IMR-90 (cell line): ENCODE measurements at regions not wholly inside any gene's neighbourhood (a gene's known extent, or its start where the extent isn't known, plus 50 kb on each side); places are given as distances from the start of the nearest gene placed in this dataset.

Experiments
- ATAC-seq: fragments of 200-7000 bp; cut with Tn5 transposase; 2 replicates; pipeline ENCODE4 v1.9.1; 2020; ENCODE audit warnings: low read depth, mild to moderate bottlenecking, moderate library complexity
- BruUV-seq: library from RNA; stranded (reverse); fragments of 400-500 nt; replicated peaks from 2 replicates; lab custom pipeline; 2021; lab: Mats Ljungman, UMichigan
- CTCF ChIA-PET: fragments of 300-600 bp; formaldehyde crosslinking; extraction: SDS; loops from one replicate; lab custom pipeline; 2021; ENCODE audit warnings: antibody characterized with exemption; lab: Yijun Ruan, JAX
- POLR2A ChIA-PET: fragments of 300-600 bp; sonication (Branson Sonifier 250); formaldehyde crosslinking; loops from one replicate; lab custom pipeline; 2022; ENCODE audit warnings: antibody characterized with exemption; ENCODE audit not compliant: unreplicated experiment; lab: Charles Lee
- DNase-seq: peaks from one replicate; pipeline ENCODE4 v3.0.0; 2013
- H2AFZ ChIP-seq: replicated peaks from 2 replicates; pipeline ENCODE3; 2013; ENCODE audit warnings: low read length, mild to moderate bottlenecking; ENCODE audit not compliant: poor library complexity
- H2AK5ac ChIP-seq: 2 replicates; pipeline ENCODE4 v1.6.1; 2013; ENCODE audit warnings: low read depth, low read length, inconsistent platforms
- H2AK9ac ChIP-seq: replicated peaks from 2 replicates; pipeline ENCODE3; 2013; ENCODE audit warnings: mild to moderate bottlenecking, low read depth, low read length, moderate library complexity; ENCODE audit not compliant: poor library complexity
- H2BK120ac ChIP-seq: 2 replicates; pipeline ENCODE4 v1.6.1; 2013; ENCODE audit warnings: low read depth, low read length, inconsistent platforms
- H2BK15ac ChIP-seq: 3 replicates; pipeline ENCODE4 v1.6.1; 2013; ENCODE audit warnings: low read depth, low read length, inconsistent platforms
- H2BK20ac ChIP-seq: 2 replicates; pipeline ENCODE4 v1.6.1; 2013; ENCODE audit warnings: low read depth, mild to moderate bottlenecking, inconsistent platforms, low read length, moderate library complexity
- H2BK5ac ChIP-seq: 2 replicates; pipeline ENCODE4 v1.6.1; 2013; ENCODE audit warnings: mild to moderate bottlenecking, low read depth, low read length, inconsistent platforms; ENCODE audit not compliant: poor library complexity, severe bottlenecking
- H3K14ac ChIP-seq: replicated peaks from 2 replicates; pipeline ENCODE4 v1.6.1; 2013; ENCODE audit warnings: low read depth, low read length, inconsistent platforms
- H3K18ac ChIP-seq: 2 replicates; pipeline ENCODE4 v1.6.1; 2013; ENCODE audit warnings: low read depth, low read length, control low read depth
- H3K23ac ChIP-seq: 2 replicates; pipeline ENCODE4 v1.6.1; 2013; ENCODE audit warnings: low read depth, low read length, inconsistent platforms
- H3K27ac ChIP-seq: 2 replicates; pipeline ENCODE4 v1.5.1; 2013; ENCODE audit warnings: mild to moderate bottlenecking, control low read depth, low read length; ENCODE audit not compliant: insufficient read depth
- H3K27me3 ChIP-seq: 2 replicates; pipeline ENCODE4 v1.6.1; 2013; ENCODE audit warnings: low read length; ENCODE audit not compliant: control insufficient read depth, insufficient read depth
- H3K36me3 ChIP-seq: 2 replicates; pipeline ENCODE4 v1.6.1; 2013; ENCODE audit warnings: low read length, mixed read lengths; ENCODE audit not compliant: control insufficient read depth, insufficient read depth
- H3K4ac ChIP-seq: 2 replicates; pipeline ENCODE4 v1.6.1; 2013; ENCODE audit warnings: low read depth, low read length, inconsistent platforms
- H3K4me1 ChIP-seq: 2 replicates; pipeline ENCODE4 v1.6.1; 2013; ENCODE audit warnings: low read length, mixed read lengths; ENCODE audit not compliant: control insufficient read depth, insufficient read depth
- H3K4me2 ChIP-seq: 2 replicates; pipeline ENCODE4 v1.6.1; 2013; ENCODE audit warnings: low read depth, mild to moderate bottlenecking, control low read depth, low read length, moderate library complexity
- H3K4me3 ChIP-seq: 2 replicates; pipeline ENCODE4 v1.5.1; 2013; ENCODE audit warnings: low read depth, mild to moderate bottlenecking, control low read depth, low read length, moderate library complexity; ENCODE audit not compliant: insufficient read depth
- H3K56ac ChIP-seq: 2 replicates; pipeline ENCODE4 v1.6.1; 2013; ENCODE audit warnings: low read length, inconsistent platforms; ENCODE audit not compliant: insufficient read depth; ENCODE audit errors: extremely low read depth
- H3K79me1 ChIP-seq, 2 experiments: 2 replicates each; pipeline ENCODE4 v1.6.1; 2013; ENCODE audit warnings: low read length in 2 of 2, inconsistent platforms in 1 of 2, low read depth in 1 of 2
- H3K9ac ChIP-seq: 2 replicates; pipeline ENCODE4 v1.6.1; 2013; ENCODE audit warnings: low read depth, low read length, control low read depth
- H3K9me1 ChIP-seq: 2 replicates; pipeline ENCODE4 v1.6.1; 2013; ENCODE audit warnings: low read length, inconsistent platforms; ENCODE audit not compliant: insufficient read depth
- H3K9me3 ChIP-seq: 2 replicates; pipeline ENCODE4 v1.6.1; 2013; ENCODE audit warnings: low read length; ENCODE audit not compliant: control insufficient read depth, insufficient read depth
- H4K20me1 ChIP-seq: 2 replicates; pipeline ENCODE4 v1.6.1; 2013; ENCODE audit warnings: low read length, inconsistent platforms; ENCODE audit not compliant: insufficient read depth
- H4K5ac ChIP-seq: 2 replicates; pipeline ENCODE4 v1.6.1; 2013; ENCODE audit warnings: mild to moderate bottlenecking, low read depth, low read length, control low read depth
- H4K8ac ChIP-seq, 2 experiments: 2 replicates each; pipeline ENCODE4 v1.6.1; 2013; ENCODE audit warnings: low read depth in 2 of 2, low read length in 2 of 2, control low read depth in 1 of 2, inconsistent platforms in 1 of 2
- H4K91ac ChIP-seq: 2 replicates; pipeline ENCODE4 v1.6.1; 2013; ENCODE audit warnings: low read depth, low read length, inconsistent platforms; ENCODE audit not compliant: insufficient read depth
- BHLHE40 ChIP-seq: fragments of 150-350 bp; IDR thresholded peaks from 2 replicates; pipeline ENCODE4 v1.6.1; 2016; ENCODE audit warnings: mild to moderate bottlenecking, low read depth, low read length
- CEBPB ChIP-seq: IDR thresholded peaks from 2 replicates; pipeline ENCODE4 v1.6.1; 2012; ENCODE audit warnings: low read depth, low read length, improper control_type of control experiment
- CHD1 ChIP-seq: IDR thresholded peaks from 2 replicates; pipeline ENCODE4 v1.6.1; 2012; ENCODE audit warnings: low read depth, low read length, improper control_type of control experiment
- ELK1 ChIP-seq: fragments of 150-350 bp; IDR thresholded peaks from 2 replicates; pipeline ENCODE4 v1.6.1; 2016; ENCODE audit warnings: low read depth, mild to moderate bottlenecking, low read length, moderate library complexity, borderline replicate concordance
- NFE2L2 ChIP-seq: fragments of 150-350 bp; IDR thresholded peaks from 2 replicates; pipeline ENCODE4 v1.6.1; 2016; ENCODE audit warnings: low read depth, mild to moderate bottlenecking, low read length
- POLR2A ChIP-seq: IDR thresholded peaks from 2 replicates; pipeline ENCODE4 v1.6.1; 2012; ENCODE audit warnings: mild to moderate bottlenecking, low read depth, low read length
- RAD21 ChIP-seq: IDR thresholded peaks from 2 replicates; pipeline ENCODE4 v1.6.1; 2012; ENCODE audit warnings: low read length, improper control_type of control experiment
- RCOR1 ChIP-seq: IDR thresholded peaks from 2 replicates; pipeline ENCODE4 v1.6.1; 2012; ENCODE audit warnings: mild to moderate bottlenecking, low read length, improper control_type of control experiment; ENCODE audit not compliant: insufficient replicate concordance
- RFX5 ChIP-seq: IDR thresholded peaks from 2 replicates; pipeline ENCODE4 v1.8.0; 2012; ENCODE audit warnings: low read depth, mild to moderate bottlenecking, low read length, moderate library complexity
- SMC3 ChIP-seq: fragments of 150-350 bp; IDR thresholded peaks from 2 replicates; pipeline ENCODE4 v1.6.1; 2016; ENCODE audit warnings: low read depth, mild to moderate bottlenecking, antibody characterized with exemption, low read length, moderate library complexity
- USF2 ChIP-seq: fragments of 150-350 bp; IDR thresholded peaks from 2 replicates; pipeline ENCODE4 v1.6.1; 2017; ENCODE audit warnings: mild to moderate bottlenecking, antibody characterized with exemption, low read length, low read depth
- WGBS, 2 experiments: methylation state at CpG; one replicate each; pipeline versions ENCODE4 v1.1.5 to v1.1.7; 2013; ENCODE audit warnings: missing lambda C conversion rate in 2 of 2; ENCODE audit not compliant: insufficient read length in 1 of 2; ENCODE audit errors: extremely low coverage in 2 of 2; 5-methylcytosine and 5-hydroxymethylcytosine counted together
- dilution Hi-C: fragments of 300-500 bp; cut with HindIII; formaldehyde crosslinking; loops from one replicate; pipeline ENCODE4 v1.14.3; 2018; ENCODE audit warnings: low sequenced_read_pairs; ENCODE audit not compliant: unreplicated experiment
- in situ Hi-C: fragments of 300-500 bp; cut with MboI; formaldehyde crosslinking; loops from 3 replicates; pipeline ENCODE4 v1.14.3; 2019; ENCODE audit warnings: low sequenced_read_pairs, inconsistent platforms, mixed read lengths
- intact Hi-C: fragments of 100-400 bp; cut with micrococcal nuclease; formaldehyde crosslinking; loops from 2 replicates; pipeline ENCODE4 v1.10.0; 2022

DNA sequence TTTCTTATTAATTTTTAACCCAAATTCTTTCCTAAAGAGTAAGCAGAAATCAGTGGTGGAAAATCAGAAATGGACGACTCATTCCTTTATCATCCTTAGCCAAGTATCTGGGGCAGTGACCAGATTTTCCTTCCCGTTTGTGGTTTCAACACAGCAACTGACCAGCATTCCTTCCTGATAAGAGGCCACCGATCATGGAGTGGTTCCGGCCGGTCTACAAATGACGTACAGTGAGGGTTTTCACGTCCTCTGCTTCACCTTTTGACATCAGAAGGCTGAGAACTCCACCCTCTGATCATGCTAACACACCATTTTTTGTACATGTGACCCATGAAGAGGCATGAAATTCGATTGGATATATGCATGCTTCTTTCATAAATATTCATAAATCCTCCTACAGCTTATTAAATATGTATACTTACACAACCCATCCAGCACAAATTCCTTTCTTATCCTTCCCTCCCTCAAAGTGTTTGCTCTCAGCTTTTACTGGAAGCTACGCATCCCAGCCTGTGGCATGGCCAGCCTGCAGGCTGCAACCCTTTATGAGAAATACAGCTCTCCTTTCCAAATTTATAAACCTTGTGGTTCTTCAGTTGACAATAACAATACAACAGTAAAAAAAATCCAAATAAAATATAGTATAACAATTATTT, 173.0 kb upstream of the CASK start:
- Histone ChIP-seq H4K20me1 (no peaks in the 10 kb centered on the region), H3K9ac (no peak overlapping the region), H3K4ac (no peak overlapping the region), H2AK9ac (no peak overlapping the region), H4K5ac (peak overlapping the region; percentile 75; the same call in 1 of the 2 replicates), H4K91ac (no peak overlapping the region), H2BK15ac (no peak overlapping the region), H2BK20ac (no peak overlapping the region), H3K4me2 (peak overlapping the region; percentile 18; the same call in 1 of the 2 replicates), H2BK120ac (peak overlapping the region; percentile 95), H2AFZ (no peak overlapping the region), H3K4me3 (no peak overlapping the region), H3K27me3 (no peaks in the 10 kb centered on the region), H3K14ac (no peak overlapping the region), H3K23ac (no peak overlapping the region), H3K56ac (no peak overlapping the region), H3K79me1 (no peaks in the 10 kb centered on the region), H2AK5ac (no peak overlapping the region), H3K4me1 (peaks cover 7% of the 10 kb centered on the region), H2BK5ac (peak overlapping the region; percentile 99), H3K18ac (peak overlapping the region; percentile 98), H3K27ac (peak overlapping the region; percentile 92), H4K8ac (peak overlapping the region; percentile 1 to 73; a peak in 3 of 4 replicates), H3K9me1 (no peaks in the 10 kb centered on the region), H3K36me3 (no peaks in the 10 kb centered on the region), H3K9me3 (no peaks in the 10 kb centered on the region)
- WGBS, 2 experiments: no CpG with 5 or more reads among the region's 9 CpGs
- ChIA-PET CTCF (no interaction called here), POLR2A (no interaction called here)
- BruUV-seq: no TSS peak
- intact Hi-C loops (no loop called here), in situ Hi-C loops (loop anchor here (25.0 kb wide), 1 partner anchor 534 kb away; no protein-coding TSS in a partner anchor), dilution Hi-C loops (no loop called here)
- TF ChIP-seq USF2 (peak; percentile 53; the same call in 1 of the 2 replicates), RCOR1 (no peak), CEBPB (peak; percentile 38; the same call in 1 of the 2 replicates), POLR2A (no peak), NFE2L2 (peak; percentile 48; the same call in 1 of the 2 replicates), ELK1 (no peak), RFX5 (no peak), CHD1 (no peak), RAD21 (no peak), SMC3 (no peak), BHLHE40 (no peak)
- peak; percentile 85 for ATAC-seq
- peak; percentile 96 for DNase-seq
